ENCODE measurements at regions not wholly inside any gene's neighbourhood (a gene's known extent, or its start where the extent isn't known, plus 50 kb on each side); places are given as distances from the start of the nearest gene placed in this dataset.
A peak's percentile ranks its signal among the peaks of the same experiment; 100 is the strongest.

DNA sequence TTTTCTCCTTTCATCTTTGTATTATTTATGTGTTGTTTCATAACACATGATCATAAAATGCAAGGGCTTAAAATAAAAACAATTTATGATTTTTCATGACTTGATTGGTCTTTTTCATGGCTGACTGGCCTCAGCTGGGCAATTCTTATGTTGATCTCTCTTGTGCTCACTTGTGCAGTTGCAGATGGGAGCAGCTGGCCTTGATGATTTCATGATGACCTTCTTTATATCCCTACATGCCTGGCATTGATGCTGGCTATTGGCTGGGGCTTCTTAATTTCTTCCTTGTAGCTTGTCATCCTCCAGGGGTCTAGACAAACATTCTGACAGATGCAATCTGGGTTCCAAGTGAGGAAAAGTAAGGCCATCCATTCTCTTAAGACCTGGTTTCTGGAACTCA, 1832.8 kb upstream of the FLRT2 start:
- no peak for TF ChIP-seq CTCF (IDR thresholded peaks at IDR 0.05; ENCODE audit: control extremely low read depth, extremely low read depth)
- Histone ChIP-seq H3K9ac (ENCODE audit: insufficient read depth in 1 of 2, low read length in 2 of 2) (no peak overlapping the region), H3K27me3 (ENCODE audit: control insufficient read depth in 3 of 3, insufficient read depth in 3 of 3, low read length in 2 of 3) (no peaks in the 10 kb centered on the region), H3K4me1 (ENCODE audit: control insufficient read depth in 5 of 5, insufficient read depth in 5 of 5, low read length in 5 of 5) (peaks cover 0 to 4% (median 0%) of the 10 kb centered on the region in 5 donors), H3K27ac (ENCODE audit: low read depth in 1 of 2, low read length in 1 of 2) (no peak overlapping the region), H3K9me3 (ENCODE audit: control insufficient read depth in 4 of 4, insufficient read depth in 3 of 4, low read length in 3 of 4) (no peaks in the 10 kb centered on the region), H3K36me3 (ENCODE audit: control insufficient read depth in 4 of 4, insufficient read depth in 4 of 4, low read length in 4 of 4) (no peaks in the 10 kb centered on the region), H3K4me3 (no peak overlapping the region)
- peak; percentile 74 to 87 (median 86) for DNase-seq
- ATAC-seq (ENCODE audit: insufficient read depth, low FRiP score) = no peak

- no peak overlapping the region for H3K9ac ChIP-seq (ENCODE audit: insufficient read depth in 1 of 2, low read length in 2 of 2)
- no peak for DNase-seq
- no peak overlapping the region for H3K4me3 ChIP-seq
- no peak for ATAC-seq (ENCODE audit: insufficient read depth, low FRiP score)
- H3K9me3 ChIP-seq (ENCODE audit: control insufficient read depth in 4 of 4, insufficient read depth in 3 of 4, low read length in 3 of 4) = no peaks in the 10 kb centered on the region
- H3K36me3 ChIP-seq (ENCODE audit: control insufficient read depth in 4 of 4, insufficient read depth in 4 of 4, low read length in 4 of 4) = no peaks in the 10 kb centered on the region
- peaks cover 0 to 4% (median 0%) of the 10 kb centered on the region in 5 donors for H3K4me1 ChIP-seq (ENCODE audit: control insufficient read depth in 5 of 5, insufficient read depth in 5 of 5, low read length in 5 of 5)
- no peak for TF ChIP-seq CTCF (IDR thresholded peaks at IDR 0.05; ENCODE audit: control extremely low read depth, extremely low read depth)
- WGBS, 2 donors = 76 to 91% methylated on average over 1 of the region's 1 CpG
- no peak overlapping the region for H3K27ac ChIP-seq (ENCODE audit: low read depth in 1 of 2, low read length in 1 of 2)
- no peaks in the 10 kb centered on the region for H3K27me3 ChIP-seq (ENCODE audit: control insufficient read depth in 3 of 3, insufficient read depth in 3 of 3, low read length in 2 of 3)
These were observed 1827.3 kb upstream of the FLRT2 start for GRCh38 chr14:83702619-83703018.

DNA sequence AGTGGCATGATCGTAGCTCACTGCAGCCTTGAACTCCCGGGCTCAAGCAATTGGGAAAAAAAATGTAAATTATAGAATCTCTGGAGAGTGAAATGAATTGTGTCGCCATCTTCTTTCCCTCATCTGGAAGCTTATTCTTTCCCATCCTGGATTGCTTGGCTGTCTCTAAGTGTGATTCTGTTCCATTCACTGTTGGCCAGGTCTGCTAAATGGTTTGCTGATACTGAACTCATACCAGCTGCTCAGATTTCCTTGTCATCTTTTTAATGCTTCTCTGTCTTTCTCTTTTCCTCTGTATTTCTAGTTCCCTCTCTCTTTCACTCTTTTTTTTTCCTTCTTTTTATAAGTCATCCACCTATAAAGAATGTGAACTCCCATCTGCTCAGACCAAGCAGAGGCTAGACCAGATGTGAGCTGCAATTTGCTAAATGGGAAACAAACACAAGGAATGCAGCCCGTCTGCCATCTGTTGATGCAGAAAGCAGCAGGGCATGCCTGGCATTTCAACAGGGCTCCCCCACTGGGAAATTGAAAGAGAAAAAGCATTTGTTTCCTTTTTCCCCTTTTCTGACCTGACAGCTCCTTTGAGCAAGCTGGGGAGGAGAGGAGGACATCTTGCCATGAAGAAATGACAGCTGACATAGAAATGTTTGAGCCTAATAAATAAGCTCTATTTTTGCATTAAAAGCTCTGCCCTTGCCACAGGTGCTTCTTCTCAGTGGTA, 1823.6 kb upstream of the FLRT2 start:
- Histone ChIP-seq H3K4me3 (no peak overlapping the region), H3K27me3 (ENCODE audit: control insufficient read depth in 3 of 3, insufficient read depth in 3 of 3, low read length in 2 of 3) (no peaks in the 10 kb centered on the region), H3K27ac (ENCODE audit: low read depth in 1 of 2, low read length in 1 of 2) (no peak overlapping the region), H3K36me3 (ENCODE audit: control insufficient read depth in 4 of 4, insufficient read depth in 4 of 4, low read length in 4 of 4) (no peaks in the 10 kb centered on the region), H3K9me3 (ENCODE audit: control insufficient read depth in 4 of 4, insufficient read depth in 3 of 4, low read length in 3 of 4) (no peaks in the 10 kb centered on the region), H3K9ac (ENCODE audit: insufficient read depth in 1 of 2, low read length in 2 of 2) (no peak overlapping the region), H3K4me1 (ENCODE audit: control insufficient read depth in 5 of 5, insufficient read depth in 5 of 5, low read length in 5 of 5) (no peaks in the 10 kb centered on the region)
- ATAC-seq (ENCODE audit: insufficient read depth, low FRiP score) (no peak), DNase-seq (peak in 2 of 3 donors; percentile 36 to 71)
- WGBS, 2 donors = 70 to 71% methylated on average over 4 of the region's 4 CpGs
- no peak for TF ChIP-seq CTCF (IDR thresholded peaks at IDR 0.05; ENCODE audit: control extremely low read depth, extremely low read depth)

- Histone ChIP-seq H3K9ac (ENCODE audit: insufficient read depth in 1 of 2, low read length in 2 of 2) (no peak overlapping the region), H3K27me3 (ENCODE audit: control insufficient read depth in 3 of 3, insufficient read depth in 3 of 3, low read length in 2 of 3) (no peaks in the 10 kb centered on the region), H3K36me3 (ENCODE audit: control insufficient read depth in 4 of 4, insufficient read depth in 4 of 4, low read length in 4 of 4) (no peaks in the 10 kb centered on the region), H3K4me3 (no peak overlapping the region), H3K27ac (ENCODE audit: low read depth in 1 of 2, low read length in 1 of 2) (no peak overlapping the region), H3K4me1 (ENCODE audit: control insufficient read depth in 5 of 5, insufficient read depth in 5 of 5, low read length in 5 of 5) (no peaks in the 10 kb centered on the region), H3K9me3 (ENCODE audit: control insufficient read depth in 4 of 4, insufficient read depth in 3 of 4, low read length in 3 of 4) (no peaks in the 10 kb centered on the region)
- ATAC-seq (ENCODE audit: insufficient read depth, low FRiP score) (no peak), DNase-seq (no peak)
- WGBS, 2 donors = 59 to 69% methylated on average over 2 of the region's 2 CpGs
- TF ChIP-seq CTCF (IDR thresholded peaks at IDR 0.05; ENCODE audit: control extremely low read depth, extremely low read depth) = no peak
These were observed 1822.9 kb upstream of the FLRT2 start for GRCh38 chr14:83707056-83707455.
